HepG2 (cell line): ENCODE measurements at regions not wholly inside any gene's neighbourhood (a gene's known extent, or its start where the extent isn't known, plus 50 kb on each side); places are given as distances from the start of the nearest gene placed in this dataset.
A peak's percentile ranks its signal among the peaks of the same experiment; 100 is the strongest.

Experiments
- ATAC-seq: fragments of 200-7000 bp; cut with Tn5 transposase; 3 replicates; pipeline ENCODE4 v1.9.1; 2020; ENCODE audit warnings: mild to moderate bottlenecking, moderate library complexity
- BruUV-seq: library from RNA; stranded (reverse); fragments of 400-500 nt; replicated peaks from 2 replicates; lab custom pipeline; 2021; lab: Mats Ljungman, UMichigan
- CTCF ChIA-PET: fragments of 300-600 bp; formaldehyde crosslinking; extraction: SDS; loops from one replicate; lab custom pipeline; 2021; ENCODE audit warnings: low total read pairs, inconsistent platforms, low intra/inter-chr PET ratio; lab: Yijun Ruan, JAX
- POLR2A ChIA-PET: fragments of 350-600 bp; sonication (Branson Sonifier 250); formaldehyde crosslinking; loops from one replicate; lab custom pipeline; 2020; ENCODE audit warnings: antibody characterized with exemption, inconsistent platforms; lab: Yijun Ruan, JAX
- DNase-seq: peaks from one replicate; pipeline ENCODE4 v3.0.0-alpha.2; 2015; ENCODE audit warnings: low spot score
- FAIRE-seq: peaks from 3 replicates; lab custom pipeline; 2011; peaks lifted over from hg19 to GRCh38; lab: Jason Lieb, UNC
- H2AFZ ChIP-seq: one replicate; pipeline ENCODE4 v1.6.1; 2011; ENCODE audit warnings: low read length, inconsistent platforms
- H3K27ac ChIP-seq: fragments of 300-600 bp; 3 replicates; pipeline ENCODE4 v1.8.0; 2011; ENCODE audit warnings: mixed run types, mild to moderate bottlenecking, mixed read lengths, low read length, inconsistent platforms; ENCODE audit not compliant: insufficient read depth; ENCODE audit errors: extremely low read length
- H3K27me3 ChIP-seq, 2 experiments: fragments of 200-600 bp in 1 of 2; 2 replicates in 1 of 2; 3 replicates in 1 of 2; pipeline versions ENCODE4 v1.6.0 to v1.8.0; 2011; ENCODE audit warnings: low read length in 2 of 2, mild to moderate bottlenecking in 2 of 2, moderate library complexity in 2 of 2, inconsistent platforms in 1 of 2; ENCODE audit not compliant: insufficient read depth in 2 of 2, control insufficient read depth in 1 of 2
- H3K36me3 ChIP-seq, 2 experiments: fragments of 200-600 bp in 1 of 2; replicated peaks in 1 of 2; 2 replicates in 1 of 2; 3 replicates in 1 of 2; pipeline versions ENCODE4 v1.5.1 to v1.8.0; 2011; ENCODE audit warnings: low read length in 2 of 2, inconsistent platforms in 1 of 2; ENCODE audit not compliant: insufficient read depth in 2 of 2, control insufficient read depth in 1 of 2
- H3K4me1 ChIP-seq: 2 replicates; pipeline ENCODE4 v1.5.1; 2012; ENCODE audit warnings: low read length, inconsistent platforms; ENCODE audit not compliant: insufficient read depth
- H3K4me2 ChIP-seq: 2 replicates; pipeline ENCODE4 v1.6.0; 2011; ENCODE audit warnings: low read depth, low read length, inconsistent platforms
- H3K4me3 ChIP-seq, 3 experiments: fragments of 200-600 bp in 1 of 3; sonication (generic), shearing (Covaris generic) in 1 of 3; replicated peaks in 1 of 3; 2 replicates each; pipeline ENCODE4 v1.5.1; 2011 to 2016; ENCODE audit warnings: low read length in 3 of 3, inconsistent platforms in 2 of 3, low read depth in 2 of 3, mild to moderate bottlenecking in 2 of 3, control low read depth in 1 of 3, mixed read lengths in 1 of 3; ENCODE audit not compliant: insufficient read depth in 1 of 3
- H3K79me2 ChIP-seq: one replicate; pipeline ENCODE4 v1.6.1; 2011; ENCODE audit warnings: low read length, inconsistent platforms; ENCODE audit not compliant: insufficient read depth
- H3K9ac ChIP-seq: 2 replicates; pipeline ENCODE4 v1.6.0; 2011; ENCODE audit warnings: mild to moderate bottlenecking, low read depth, low read length, inconsistent platforms; ENCODE audit not compliant: insufficient read depth
- H3K9me3 ChIP-seq: 2 replicates; pipeline ENCODE4 v1.5.1; 2012; ENCODE audit warnings: mild to moderate bottlenecking, low read length
- H4K20me1 ChIP-seq: 2 replicates; pipeline ENCODE4 v1.6.0; 2011; ENCODE audit warnings: inconsistent platforms, mild to moderate bottlenecking, low read length, moderate library complexity; ENCODE audit not compliant: insufficient read depth
- ATF7-NPFF ChIP-seq: sonication (generic); formaldehyde crosslinking; IDR thresholded peaks from 2 replicates; pipeline ENCODE4 v1.8.1; 2023; ENCODE audit warnings: mild to moderate bottlenecking, low read depth, missing genetic modification reagents, moderate library complexity
- GATAD2A ChIP-seq: IDR thresholded peaks from 2 replicates; pipeline ENCODE4 v1.6.1; 2016
- MBNL3 ChIP-seq: fragments of 250-450 bp; sonication (Bioruptor Pico); conservative IDR thresholded peaks from 2 replicates; pipeline ENCODE4 v1.8.0; 2022; ENCODE audit warnings: mild to moderate bottlenecking, inconsistent platforms
- MIER3 ChIP-seq: IDR thresholded peaks from 2 replicates; pipeline ENCODE4 v1.6.1; 2016; ENCODE audit warnings: missing compliant biosample characterization, borderline replicate concordance
- MTA1 ChIP-seq: sonication (generic); formaldehyde crosslinking; IDR thresholded peaks from 2 replicates; pipeline ENCODE4 v1.4.0; 2020; ENCODE audit warnings: missing genetic modification reagents, mild to moderate bottlenecking, borderline replicate concordance
- NR1H2 ChIP-seq: sonication (generic); formaldehyde crosslinking; IDR thresholded peaks from 2 replicates; pipeline ENCODE4 v1.8.1; 2022; ENCODE audit warnings: low read depth, missing genetic modification reagents, borderline replicate concordance
- PHF20 ChIP-seq: sonication (generic); formaldehyde crosslinking; IDR thresholded peaks from 2 replicates; pipeline ENCODE4 v1.5.0; 2020; ENCODE audit warnings: mild to moderate bottlenecking, missing genetic modification reagents
- SOX13 ChIP-seq, 3 experiments: fragments of 450-650 bp in 1 of 3; sonication (generic) in 1 of 3; formaldehyde crosslinking in 1 of 3; IDR thresholded peaks in 2 of 3; conservative IDR thresholded peaks in 1 of 3; 2 replicates each; pipeline versions ENCODE4 v1.5.0 to v1.6.1; 2016 to 2020; ENCODE audit warnings: antibody characterized with exemption in 1 of 3, mild to moderate bottlenecking in 1 of 3, missing compliant biosample characterization in 1 of 3, missing genetic modification reagents in 1 of 3, moderate library complexity in 1 of 3
- SP5 ChIP-seq: IDR thresholded peaks from 2 replicates; pipeline ENCODE4 v1.6.1; 2016; ENCODE audit warnings: low read depth, borderline replicate concordance
- WIZ ChIP-seq: sonication (generic); formaldehyde crosslinking; IDR thresholded peaks from 2 replicates; pipeline ENCODE4 v1.5.1; 2020; ENCODE audit warnings: mild to moderate bottlenecking, missing genetic modification reagents
- ZNF235 ChIP-seq: sonication (generic); formaldehyde crosslinking; IDR thresholded peaks from 2 replicates; pipeline ENCODE4 v1.8.1; 2023; ENCODE audit warnings: mild to moderate bottlenecking, missing genetic modification reagents, borderline replicate concordance
- ZNF263 ChIP-seq: sonication (generic); formaldehyde crosslinking; IDR thresholded peaks from 2 replicates; pipeline ENCODE4 v1.4.0; 2020; ENCODE audit warnings: missing genetic modification reagents
- ZNF343 ChIP-seq: sonication (generic); formaldehyde crosslinking; IDR thresholded peaks from 2 replicates; pipeline ENCODE4 v1.4.0; 2020; ENCODE audit warnings: mild to moderate bottlenecking, missing genetic modification reagents
- ZNF431 ChIP-seq: sonication (generic); formaldehyde crosslinking; IDR thresholded peaks from 2 replicates; pipeline ENCODE4 v1.9.0; 2022; ENCODE audit warnings: missing genetic modification reagents, low read depth, mild to moderate bottlenecking, borderline replicate concordance
- ZNF496 ChIP-seq: sonication (generic); formaldehyde crosslinking; IDR thresholded peaks from 2 replicates; pipeline ENCODE4 v1.8.1; 2023; ENCODE audit warnings: mild to moderate bottlenecking, moderate library complexity, missing genetic modification reagents; ENCODE audit not compliant: insufficient replicate concordance
- ZNF782 ChIP-seq: sonication (generic); formaldehyde crosslinking; IDR thresholded peaks from 2 replicates; pipeline ENCODE4 v1.4.0; 2020; ENCODE audit warnings: missing genetic modification reagents, mild to moderate bottlenecking, borderline replicate concordance
- WGBS: methylation state at CpG from one replicate; pipeline ENCODE4 v1.1.6; 2017; ENCODE audit warnings: low lambda C conversion rate; 5-methylcytosine and 5-hydroxymethylcytosine counted together
- in situ Hi-C: cut with HindIII; loops from 2 replicates; pipeline ENCODE4 v1.10.0; 2017; ENCODE audit warnings: low pct_unique_long_range_greater_than_20kb; ENCODE audit not compliant: extremely low pct_ligation_motif_present
- intact Hi-C: fragments of 100-400 bp; cut with micrococcal nuclease; formaldehyde crosslinking; loops from one replicate; pipeline ENCODE4 v1.10.0; 2022; ENCODE audit not compliant: unreplicated experiment
- TF ChIP-seq, protein P1 (sequence below): sonication (generic); formaldehyde crosslinking; IDR thresholded peaks from 2 replicates; pipeline ENCODE4 v1.4.0; 2020; ENCODE audit warnings: missing genetic modification reagents

DNA sequence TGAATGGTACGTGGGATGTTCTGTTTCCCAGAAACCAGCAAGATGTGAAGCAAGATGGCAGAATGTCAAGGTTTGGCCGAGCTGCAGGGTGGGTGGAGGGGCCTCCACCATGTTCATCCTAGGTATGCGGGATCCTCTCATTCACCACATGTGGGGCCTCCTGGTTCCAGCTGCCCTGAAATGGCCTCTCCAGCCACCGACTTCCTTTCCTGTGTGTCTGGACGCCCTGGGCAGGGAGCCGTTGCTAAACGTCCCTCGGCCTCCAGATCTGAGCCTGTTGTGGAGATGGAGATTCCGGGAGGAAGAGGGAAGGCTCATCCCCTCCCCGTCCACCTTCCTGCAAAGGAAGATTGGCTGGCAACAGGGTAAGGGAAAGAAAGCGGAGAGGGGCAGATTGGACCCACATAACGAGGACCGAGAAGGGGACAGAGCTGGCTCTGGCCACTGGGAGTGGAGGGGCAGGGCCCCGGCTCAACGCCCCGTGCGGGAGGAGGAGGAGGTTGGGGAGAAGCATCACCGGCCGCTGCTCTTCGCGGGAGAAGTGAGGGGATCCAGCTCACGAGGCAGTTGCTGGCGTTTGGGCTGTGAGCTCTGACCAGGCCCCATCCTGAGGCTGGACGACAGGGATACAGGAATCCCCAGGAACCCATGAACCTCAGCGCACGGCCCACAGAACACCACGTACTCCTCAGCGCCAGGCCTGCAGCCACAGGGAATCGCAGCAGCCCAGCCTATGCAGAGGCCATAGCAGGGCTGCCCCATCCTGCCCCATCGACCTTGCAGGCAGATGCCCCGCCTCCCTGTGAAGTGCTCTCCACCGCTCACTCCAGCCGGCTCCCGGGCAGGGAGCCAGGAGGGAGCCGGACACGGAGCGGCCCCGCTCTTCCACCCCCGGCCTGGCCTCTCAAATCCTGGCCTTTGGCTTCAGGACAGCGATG lies 98.3 kb downstream of the FOXL3 start:
- H3K4me2 ChIP-seq: peak overlapping the region; percentile 58
- H3K79me2 ChIP-seq: no peaks in the 10 kb centered on the region
- peak; percentile 54 for DNase-seq
- 0 out of 6 replicates have a peak overlapping the region, but pooled peaks of 1 of the 3 experiments have one; percentile 15 for H3K4me3 ChIP-seq
- H3K9ac ChIP-seq: no peak overlapping the region
- H2AFZ ChIP-seq: no peak overlapping the region
- H3K9me3 ChIP-seq: peaks cover 12% of the 10 kb centered on the region; the same call in 1 of the 2 replicates
- intact Hi-C loops: no loop called here
- in situ Hi-C loops: no loop called here
- WGBS: 33% methylated on average over 29 of the region's 40 CpGs
- H4K20me1 ChIP-seq: no peaks in the 10 kb centered on the region
- H3K36me3 ChIP-seq: no peaks in the 10 kb centered on the region
- H3K4me1 ChIP-seq: peaks cover 19% of the 10 kb centered on the region
- ChIA-PET CTCF (no interaction called here), POLR2A (interaction anchor here (0.7 kb wide), 1 partner anchor 15 kb away, joined by 3 read pairs; no protein-coding TSS in a partner anchor)
- no peak overlapping the region for H3K27ac ChIP-seq
- peaks cover 8 to 35% of the 10 kb centered on the region in 2 experiments; a peak in 4 of 5 replicates for H3K27me3 ChIP-seq
- no peak for FAIRE-seq
- no TSS peak for BruUV-seq
- peak; percentile 94 for ATAC-seq
- TF ChIP-seq ZNF496 (CRISPR knock-in tag): no peak
- TF ChIP-seq SOX13 (IDR thresholded peaks at IDR 0.05): no peak
- TF ChIP-seq SOX13 (CRISPR knock-in tag; conservative IDR thresholded peaks at IDR 0.05 in 1 of 2, IDR thresholded peaks at IDR 0.05 in 1 of 2): 0 out of 4 replicates have a peak, but pooled peaks of 1 of the 2 experiments have one; percentile 13
- no peak for TF ChIP-seq ATF7-NPFF (CRISPR knock-in tag)
- TF ChIP-seq MBNL3: no peak
- no peak for TF ChIP-seq ZNF431 (CRISPR knock-in tag)
- TF ChIP-seq PHF20 (CRISPR knock-in tag): no peak
- TF ChIP-seq ZNF782 (CRISPR knock-in tag): peak; percentile 50; the same call in 1 of the 2 replicates
- TF ChIP-seq MTA1: peak; percentile 13; the same call in 1 of the 2 replicates
- TF ChIP-seq, protein P1, sequence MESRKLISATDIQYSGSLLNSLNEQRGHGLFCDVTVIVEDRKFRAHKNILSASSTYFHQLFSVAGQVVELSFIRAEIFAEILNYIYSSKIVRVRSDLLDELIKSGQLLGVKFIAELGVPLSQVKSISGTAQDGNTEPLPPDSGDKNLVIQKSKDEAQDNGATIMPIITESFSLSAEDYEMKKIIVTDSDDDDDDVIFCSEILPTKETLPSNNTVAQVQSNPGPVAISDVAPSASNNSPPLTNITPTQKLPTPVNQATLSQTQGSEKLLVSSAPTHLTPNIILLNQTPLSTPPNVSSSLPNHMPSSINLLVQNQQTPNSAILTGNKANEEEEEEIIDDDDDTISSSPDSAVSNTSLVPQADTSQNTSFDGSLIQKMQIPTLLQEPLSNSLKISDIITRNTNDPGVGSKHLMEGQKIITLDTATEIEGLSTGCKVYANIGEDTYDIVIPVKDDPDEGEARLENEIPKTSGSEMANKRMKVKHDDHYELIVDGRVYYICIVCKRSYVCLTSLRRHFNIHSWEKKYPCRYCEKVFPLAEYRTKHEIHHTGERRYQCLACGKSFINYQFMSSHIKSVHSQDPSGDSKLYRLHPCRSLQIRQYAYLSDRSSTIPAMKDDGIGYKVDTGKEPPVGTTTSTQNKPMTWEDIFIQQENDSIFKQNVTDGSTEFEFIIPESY (CRISPR knock-in tag): peak; percentile 69; the same call in 1 of the 2 replicates
- peak; percentile 75; the same call in 1 of the 2 replicates for TF ChIP-seq SP5 (CRISPR knock-in tag)
- no peak for TF ChIP-seq MIER3 (CRISPR knock-in tag)
- TF ChIP-seq ZNF263 (CRISPR knock-in tag): peak; percentile 71
- 0 out of 2 replicates have a peak, but pooled peaks have one; percentile 48 for TF ChIP-seq ZNF343 (CRISPR knock-in tag)
- no peak for TF ChIP-seq GATAD2A (CRISPR knock-in tag)
- TF ChIP-seq ZNF235 (CRISPR knock-in tag): 0 out of 2 replicates have a peak, but pooled peaks have one; percentile 7
- no peak for TF ChIP-seq NR1H2
- TF ChIP-seq WIZ: no peak
